ENCODE measurements at regions not wholly inside any gene's neighbourhood (a gene's known extent, or its start where the extent isn't known, plus 50 kb on each side); places are given as distances from the start of the nearest gene placed in this dataset.
"Not testable (repeated sequence)": the region's sequence is repeated elsewhere in the genome, so short reads cannot be mapped to it uniquely, and the experiment has no call there.

DNA sequence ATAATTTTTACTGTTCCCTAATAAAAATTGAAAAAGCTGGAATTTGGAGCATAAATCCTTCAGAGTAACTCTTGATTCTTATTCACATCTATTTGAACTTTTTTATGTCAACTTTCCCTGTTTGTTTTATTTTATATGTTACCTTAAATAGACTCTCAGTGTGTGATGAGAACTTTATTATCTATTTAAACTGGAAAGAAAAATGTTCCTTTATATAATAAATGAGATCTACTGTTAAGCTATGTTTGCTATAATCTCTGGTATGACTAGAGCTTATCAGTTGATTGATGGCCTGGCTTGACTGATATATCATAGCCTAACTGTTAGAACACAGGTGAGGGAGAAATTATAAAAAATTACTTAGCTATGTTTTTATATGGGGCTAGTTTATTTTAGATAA, 330.6 kb upstream of the EPHA6 start:
- no peak for DNase-seq (ENCODE audit: low spot score)

DNA sequence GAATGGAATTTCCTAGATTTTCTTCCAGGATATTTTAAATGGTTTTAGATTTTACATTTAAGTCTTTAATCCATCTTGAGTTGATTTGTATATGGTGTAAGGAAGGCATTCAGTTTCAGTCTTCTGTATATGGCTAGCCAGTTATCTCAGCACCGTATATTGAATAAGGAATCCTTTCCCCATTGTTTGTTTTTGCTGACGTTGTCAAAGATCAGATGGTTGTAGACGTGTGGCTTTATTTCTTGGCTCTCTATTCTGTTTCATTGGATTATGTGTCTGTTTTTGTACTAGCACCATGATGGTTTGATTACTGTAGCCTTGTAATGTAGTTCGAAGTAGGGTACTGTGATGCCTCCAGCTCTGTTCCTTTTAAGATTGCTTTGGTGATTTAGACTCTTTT, 325.7 kb upstream of the EPHA6 start:
- no peak for DNase-seq (ENCODE audit: low spot score)

DNA sequence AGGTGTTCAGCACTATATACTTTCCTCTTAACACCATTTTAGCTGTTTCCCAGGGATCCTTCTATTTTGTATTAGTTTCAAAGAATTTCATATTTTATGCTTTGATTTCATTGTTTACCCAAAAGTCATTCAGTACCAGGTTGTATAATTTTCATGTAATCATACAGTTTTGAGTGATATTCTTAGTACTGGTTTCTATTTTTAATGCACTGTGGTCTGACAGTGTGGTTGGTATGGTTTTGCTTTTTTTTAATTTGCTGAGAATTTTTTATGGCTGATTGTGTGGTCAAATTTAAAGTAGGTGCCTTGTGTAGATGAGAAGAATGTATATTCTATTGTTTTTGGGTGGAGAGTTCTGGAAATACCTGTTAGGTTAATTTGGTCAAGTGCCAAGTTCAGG, 323.4 kb upstream of the EPHA6 start:
- DNase-seq (ENCODE audit: low spot score) = no peak

DNA sequence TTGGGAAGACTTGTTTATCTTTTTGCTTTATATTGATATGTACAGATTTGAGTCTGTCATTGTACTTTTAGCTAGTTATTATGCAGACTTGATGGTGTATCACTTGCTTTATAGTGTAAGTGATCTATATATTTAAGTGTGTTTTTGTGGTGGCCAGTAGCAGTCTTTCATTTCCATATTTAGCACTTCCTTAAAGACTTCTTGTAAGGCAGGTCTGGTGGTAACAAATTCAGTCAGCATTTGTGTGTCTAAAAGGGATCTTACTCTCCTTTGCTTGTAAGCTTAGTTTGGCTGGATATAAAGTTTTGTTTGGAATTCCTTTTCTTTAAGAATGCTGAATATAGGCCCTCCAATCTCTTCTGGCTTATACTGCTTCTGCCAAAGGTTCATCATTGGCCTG, 322.5 kb upstream of the EPHA6 start:
- DNase-seq (ENCODE audit: low spot score) = no peak

DNA sequence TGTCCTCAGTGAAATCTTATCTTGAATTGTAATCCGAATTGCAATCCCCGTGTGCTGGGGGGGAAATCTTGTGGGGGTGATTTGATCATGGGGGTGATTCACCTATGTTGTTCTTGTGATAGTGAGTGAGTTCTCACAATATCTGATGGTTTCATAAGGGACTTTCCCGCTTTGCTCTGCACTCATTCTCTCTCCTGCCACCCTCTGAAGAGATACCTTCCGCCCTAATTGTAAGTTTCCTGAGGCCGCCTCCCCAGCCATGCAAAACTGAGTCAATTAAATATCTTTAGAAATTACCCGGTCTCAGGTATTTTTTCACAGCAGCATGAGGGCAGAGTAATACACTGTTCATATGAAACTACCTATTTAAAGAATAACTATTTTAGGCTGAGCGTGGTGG, 304.1 kb upstream of the EPHA6 start:
- no peak for DNase-seq (ENCODE audit: low spot score)

DNA sequence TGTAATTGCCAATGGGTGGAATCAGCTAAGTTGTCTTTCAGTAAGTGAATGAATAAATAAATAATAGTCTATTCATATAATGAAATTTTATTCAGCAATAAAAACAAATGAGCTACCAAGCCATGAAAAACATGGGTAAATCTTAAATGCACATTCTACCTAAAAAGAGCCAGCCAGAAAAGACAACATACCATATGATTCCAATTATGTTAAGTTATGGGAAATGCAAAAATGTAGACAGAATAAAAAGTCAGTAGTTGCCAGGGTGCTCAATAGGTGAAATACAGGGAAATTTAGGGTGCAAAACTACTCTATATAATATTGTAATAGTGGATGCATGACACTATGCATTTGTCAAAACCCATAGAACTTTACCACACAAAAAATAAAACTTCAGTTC, 277.2 kb upstream of the EPHA6 start:
- DNase-seq (ENCODE audit: low spot score) = no peak

DNA sequence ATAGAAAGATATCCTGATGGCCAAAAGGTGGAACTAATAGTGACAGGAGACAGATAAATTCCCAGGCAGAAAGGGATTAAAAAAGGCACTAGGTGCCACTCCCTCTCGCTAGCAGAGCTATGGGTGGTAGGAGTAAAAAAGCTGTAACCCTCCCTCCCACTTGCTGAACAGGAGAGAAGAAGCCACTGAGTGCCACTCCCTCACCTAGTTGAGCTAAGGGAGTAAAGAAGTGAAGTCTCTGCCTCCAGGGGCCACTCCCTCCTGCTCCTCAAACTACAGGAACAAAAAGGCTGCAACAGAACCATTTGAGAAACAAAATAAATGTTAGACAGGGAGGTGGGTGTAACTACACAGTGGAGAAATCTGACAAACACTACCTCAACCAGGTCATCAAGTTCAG, 276.2 kb upstream of the EPHA6 start:
- DNase-seq (ENCODE audit: low spot score) = no peak

DNA sequence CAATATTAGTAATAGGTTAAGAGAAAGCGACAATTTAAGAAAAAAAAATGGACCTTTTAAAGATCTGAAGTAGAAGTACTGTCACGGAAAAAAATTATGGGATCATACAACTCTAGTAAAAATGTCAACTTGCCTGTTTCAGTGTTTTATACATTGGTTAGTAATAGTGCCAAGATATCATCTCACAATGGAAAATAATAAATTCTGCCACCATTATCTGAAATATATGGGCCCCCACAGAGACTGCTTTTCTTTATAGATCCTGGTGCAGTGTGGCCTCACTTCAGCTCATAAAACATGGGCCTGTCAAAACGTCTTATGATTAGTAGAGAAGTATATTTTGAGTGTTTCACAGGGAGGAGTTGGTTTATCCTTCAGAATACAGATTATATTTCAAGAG, 266.3 kb upstream of the EPHA6 start:
- DNase-seq (ENCODE audit: low spot score) = no peak

DNA sequence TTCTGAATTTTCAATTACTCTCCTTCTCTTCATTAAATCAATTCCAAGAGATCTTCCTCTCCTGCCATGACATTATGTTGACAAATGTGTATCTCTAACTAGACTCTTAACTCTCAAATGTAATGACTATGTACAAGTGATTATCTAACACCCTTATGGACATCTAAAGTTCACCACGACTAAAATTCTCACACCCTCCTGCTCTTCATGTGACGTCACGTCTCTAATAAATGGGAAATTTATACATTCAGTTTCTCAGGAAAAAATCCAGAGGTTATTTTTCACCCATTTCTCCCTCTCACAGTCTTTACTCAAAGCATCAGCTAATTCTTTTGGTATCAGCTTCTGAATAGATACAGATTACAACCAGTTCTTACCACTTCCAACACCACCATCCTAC, 237.5 kb upstream of the EPHA6 start:
- DNase-seq (ENCODE audit: low spot score) = no peak

DNA sequence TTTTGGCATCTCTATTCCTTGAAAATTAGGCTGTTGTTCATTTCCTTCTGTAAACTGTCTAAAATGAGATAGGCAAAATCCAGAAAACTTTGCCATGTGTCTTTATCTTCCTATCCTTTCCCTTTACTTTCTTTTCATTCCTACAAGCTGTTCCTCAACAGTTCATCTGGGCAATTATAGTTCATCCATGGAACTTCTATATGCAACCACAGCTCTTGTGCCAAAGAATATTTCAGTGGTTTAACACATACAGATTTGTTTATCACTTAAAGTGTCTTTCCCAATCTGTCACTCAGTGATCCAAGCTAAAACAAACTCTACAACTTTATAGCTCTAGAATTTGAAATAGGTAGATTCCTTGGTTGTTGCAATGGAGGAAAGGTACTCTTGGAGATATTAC, 230.3 kb upstream of the EPHA6 start:
- no peak for DNase-seq (ENCODE audit: low spot score)

DNA sequence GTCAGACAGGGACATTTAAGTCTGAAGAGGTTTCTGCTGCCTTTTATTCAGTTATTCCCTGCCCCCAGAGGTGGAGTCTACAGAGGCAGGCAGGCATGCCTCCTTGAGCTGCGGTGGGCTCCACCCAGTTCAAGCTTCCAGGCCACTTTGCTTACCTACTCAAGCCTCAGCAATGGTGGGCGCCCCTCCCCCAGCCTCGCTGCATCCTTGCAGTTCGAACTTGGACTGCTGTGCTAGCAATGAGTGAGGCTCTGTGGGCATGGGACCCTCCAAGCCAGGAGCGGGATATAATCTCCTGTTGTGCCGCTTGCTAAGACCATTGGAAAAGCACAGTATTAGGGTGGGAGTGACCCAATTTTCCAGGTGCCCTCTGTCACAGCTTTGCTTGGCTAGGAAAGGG, 207.5 kb upstream of the EPHA6 start:
- DNase-seq (ENCODE audit: low spot score) = not testable (repeated sequence)

DNA sequence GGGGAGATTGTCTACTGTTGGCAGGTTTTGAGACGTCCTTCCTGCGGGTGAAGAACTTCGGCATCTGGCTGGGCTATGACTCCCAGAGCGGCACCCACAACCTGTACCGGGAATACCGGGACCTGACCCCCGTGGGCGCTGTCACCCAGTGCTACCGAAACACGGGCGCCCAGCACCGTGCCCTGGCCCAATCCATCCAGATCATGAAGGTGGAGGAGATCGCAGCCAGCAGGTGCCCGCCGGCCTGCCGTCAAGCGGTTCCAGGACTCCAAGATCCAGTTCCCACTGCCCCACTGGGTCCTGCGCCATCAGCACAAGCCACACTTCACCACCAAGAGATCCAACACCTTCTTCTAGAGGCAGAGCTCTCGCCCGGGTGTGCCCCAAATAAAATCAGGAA, 194.9 kb upstream of the EPHA6 start:
- DNase-seq (ENCODE audit: low spot score) = no peak

DNA sequence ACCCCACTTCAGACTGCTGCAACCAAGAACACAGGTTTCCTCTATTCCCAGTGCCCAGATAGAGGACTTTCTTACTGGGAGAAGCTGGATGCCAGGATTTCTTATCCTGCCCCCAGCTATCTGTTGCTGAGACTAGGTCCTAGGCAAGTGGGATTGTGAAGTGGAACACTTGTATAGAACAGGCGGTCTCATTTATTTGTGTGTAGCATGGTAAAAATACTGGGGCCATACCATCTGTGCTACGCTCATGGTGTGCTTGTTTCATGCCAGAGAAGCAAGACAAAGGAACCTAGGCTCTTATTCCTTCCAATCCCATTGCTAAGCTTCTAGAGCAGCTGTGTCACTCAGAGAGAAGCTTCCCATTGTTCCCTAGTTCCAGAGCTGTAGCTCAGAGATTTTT, 191.5 kb upstream of the EPHA6 start:
- DNase-seq (ENCODE audit: low spot score) = no peak

DNA sequence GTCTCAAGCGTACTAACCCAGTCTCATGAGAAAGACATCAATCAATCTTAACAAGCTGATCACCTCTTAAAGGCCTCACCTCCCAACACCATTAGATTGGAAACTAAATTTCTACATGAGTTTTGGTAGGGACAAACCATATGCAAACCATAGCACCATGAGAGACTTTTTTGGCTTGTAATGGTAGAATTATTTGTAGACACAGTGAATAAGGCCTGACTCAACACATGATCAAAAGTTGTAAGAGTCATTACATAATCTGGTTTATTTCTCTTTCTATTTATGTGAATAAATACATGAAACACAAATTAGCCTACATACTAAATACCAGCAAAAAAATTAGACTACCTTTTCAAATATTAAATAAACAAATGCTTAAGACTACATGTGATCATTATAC, 183.3 kb upstream of the EPHA6 start:
- DNase-seq (ENCODE audit: low spot score) = no peak

DNA sequence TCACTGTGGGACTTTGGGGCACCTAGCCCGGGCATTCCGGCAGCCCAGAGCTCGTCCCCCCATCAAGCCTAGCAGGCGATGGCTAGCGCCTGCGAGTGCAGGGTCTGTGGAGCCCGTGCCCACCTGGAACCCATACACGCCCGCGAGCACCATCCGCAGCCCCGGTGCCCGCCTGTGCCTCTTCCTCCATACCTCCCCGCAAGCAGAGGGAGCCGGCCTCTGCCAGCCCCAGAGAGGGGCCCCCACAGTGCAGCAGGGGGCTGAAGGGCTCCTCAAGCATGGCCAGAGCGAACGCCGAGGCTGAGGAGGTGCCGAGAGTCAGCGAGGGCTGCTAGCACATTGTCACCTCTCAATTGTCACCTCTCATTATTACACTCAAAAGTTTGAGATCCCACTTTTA, 167.8 kb upstream of the EPHA6 start:
- DNase-seq (ENCODE audit: low spot score) = no peak

DNA sequence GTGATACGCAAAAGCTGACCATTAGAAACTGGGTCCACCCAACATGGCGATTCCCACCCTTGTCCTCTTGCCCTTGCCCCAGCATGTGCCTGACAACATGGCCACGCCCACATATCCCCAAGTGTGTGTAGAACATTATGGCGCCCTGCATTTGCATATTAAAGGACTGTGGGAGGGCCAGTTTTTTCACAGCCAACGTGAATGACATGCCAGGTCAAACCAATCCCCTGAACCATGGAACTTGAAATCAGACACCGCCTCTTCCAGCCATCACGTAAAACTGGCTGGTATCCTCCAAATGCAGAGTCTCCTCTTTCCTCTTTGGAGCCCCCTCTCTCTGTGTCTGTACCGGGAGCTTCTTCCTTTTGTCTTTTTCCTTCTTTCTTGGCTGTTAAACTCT, 156.7 kb upstream of the EPHA6 start:
- DNase-seq (ENCODE audit: low spot score) = no peak

DNA sequence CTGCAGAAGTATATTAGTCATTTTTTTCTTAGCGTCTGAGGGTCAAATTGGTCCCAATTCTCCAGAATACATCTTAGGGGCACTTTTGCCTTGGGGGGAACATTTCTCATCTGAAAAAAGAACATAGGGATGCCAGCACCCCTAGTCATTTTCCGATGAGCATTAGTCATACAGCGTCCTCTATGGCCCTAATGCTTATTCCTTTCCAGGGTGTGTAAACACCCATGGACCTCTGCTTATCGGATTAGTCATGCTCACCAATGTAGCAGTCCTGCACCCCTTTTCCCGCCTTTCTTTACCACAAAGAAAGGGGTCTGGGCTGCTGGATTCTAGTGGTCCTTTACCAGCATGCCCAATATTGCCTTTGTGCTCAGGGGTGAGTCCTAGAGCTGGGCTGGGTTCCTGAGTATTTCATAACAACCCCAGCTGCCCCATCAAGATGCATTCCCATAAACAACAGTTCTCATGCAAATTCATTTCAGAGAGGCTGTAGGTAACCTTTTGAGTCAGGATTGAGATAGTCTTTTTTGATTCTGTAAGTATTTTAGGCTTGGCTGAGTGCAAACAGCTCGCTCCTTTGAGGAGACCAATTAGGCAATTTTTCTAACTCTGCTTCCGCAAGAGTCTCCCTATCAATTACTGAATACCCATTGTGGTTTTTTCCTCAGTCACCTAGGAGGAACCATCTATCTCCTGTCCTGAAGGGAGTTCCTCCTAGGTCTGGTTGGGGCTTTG, 142.4 kb upstream of the EPHA6 start:
- peak; percentile 14 for DNase-seq (ENCODE audit: low spot score)

DNA sequence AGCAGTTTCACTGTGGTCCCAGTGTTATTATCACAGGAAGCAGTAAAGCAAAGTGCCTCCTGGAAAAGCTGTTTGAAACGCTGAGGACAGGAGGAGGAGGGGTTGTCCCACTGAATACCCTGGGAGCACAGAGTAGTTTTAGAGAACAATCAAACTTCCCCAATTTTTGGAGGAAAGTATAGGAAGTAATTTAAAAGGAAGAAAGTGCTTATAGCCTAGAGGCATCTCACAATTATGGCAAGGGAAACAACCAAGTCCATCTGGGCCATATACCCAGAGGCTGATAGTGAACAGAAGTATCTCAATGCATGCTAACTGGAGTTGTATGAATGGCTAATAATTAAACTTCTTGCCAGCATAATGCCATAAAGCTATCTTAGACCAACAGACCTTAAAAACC, 137.2 kb upstream of the EPHA6 start:
- no peak for DNase-seq (ENCODE audit: low spot score)

DNA sequence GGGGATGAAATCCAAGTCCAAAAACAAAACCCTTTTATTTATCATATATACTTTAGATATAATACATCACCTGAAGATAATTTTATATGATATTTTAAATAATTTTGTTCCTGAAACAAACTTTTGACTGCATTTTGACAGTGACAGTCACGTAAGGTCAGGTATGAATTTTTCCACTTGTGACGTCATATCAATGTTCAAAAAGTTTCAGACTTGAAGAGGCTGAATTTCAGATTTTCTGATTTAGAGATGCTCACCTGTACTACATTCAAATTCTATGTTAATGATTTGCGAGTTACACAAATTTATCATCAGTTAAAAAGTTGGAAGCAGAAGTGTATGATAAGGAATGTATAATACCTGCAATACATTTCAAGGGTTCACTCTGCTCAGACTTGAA, 136.1 kb upstream of the EPHA6 start:
- no peak for DNase-seq (ENCODE audit: low spot score)

DNA sequence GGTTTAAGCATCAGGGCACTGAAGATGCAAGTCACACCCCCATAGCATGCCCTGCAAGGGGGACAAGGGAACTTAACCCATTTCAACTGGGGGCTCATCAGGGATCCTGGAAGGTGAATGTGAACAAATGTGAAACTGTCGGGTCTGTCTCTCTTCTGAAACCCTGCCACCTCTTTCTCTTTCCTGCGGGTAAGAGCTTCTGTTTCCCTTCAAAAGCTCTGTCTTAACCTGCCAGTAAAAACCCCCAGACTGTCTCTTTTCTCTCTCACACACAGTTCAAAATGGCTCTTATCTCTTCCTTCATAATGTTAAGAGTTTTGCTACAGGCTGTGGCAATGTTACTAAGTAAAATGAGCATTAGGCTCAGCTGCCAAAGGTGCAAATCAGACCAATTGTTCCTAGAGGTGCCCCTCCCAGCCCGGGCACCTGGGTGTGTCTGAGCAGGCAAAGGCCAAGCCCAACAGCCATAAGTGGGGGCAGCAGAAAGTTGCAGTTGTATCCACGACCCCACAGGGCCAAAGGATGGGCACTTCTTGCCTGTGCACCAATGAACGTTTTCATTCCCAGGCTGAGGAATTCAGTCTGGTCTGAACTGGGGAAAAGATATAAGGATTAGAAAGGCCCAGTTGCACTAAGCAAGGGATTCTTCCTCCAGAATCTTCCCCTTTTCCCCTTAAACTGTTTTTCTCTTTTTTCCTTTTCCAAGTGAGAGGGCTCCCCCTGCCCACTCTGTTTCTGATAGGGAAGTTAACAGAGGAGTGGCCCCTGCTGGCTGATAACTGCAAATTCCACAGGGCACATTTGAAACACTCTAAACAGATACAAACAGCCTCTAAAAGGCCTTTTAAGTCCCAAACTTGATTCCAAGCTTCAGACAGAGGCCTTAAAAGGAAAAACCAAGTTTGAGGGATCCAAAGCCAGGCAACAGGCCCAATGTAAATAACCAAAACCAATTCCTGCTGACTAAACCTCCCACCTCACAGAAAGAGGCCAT, 113.8 kb upstream of the EPHA6 start:
- DNase-seq (ENCODE audit: low spot score) = peak; percentile 14

DNA sequence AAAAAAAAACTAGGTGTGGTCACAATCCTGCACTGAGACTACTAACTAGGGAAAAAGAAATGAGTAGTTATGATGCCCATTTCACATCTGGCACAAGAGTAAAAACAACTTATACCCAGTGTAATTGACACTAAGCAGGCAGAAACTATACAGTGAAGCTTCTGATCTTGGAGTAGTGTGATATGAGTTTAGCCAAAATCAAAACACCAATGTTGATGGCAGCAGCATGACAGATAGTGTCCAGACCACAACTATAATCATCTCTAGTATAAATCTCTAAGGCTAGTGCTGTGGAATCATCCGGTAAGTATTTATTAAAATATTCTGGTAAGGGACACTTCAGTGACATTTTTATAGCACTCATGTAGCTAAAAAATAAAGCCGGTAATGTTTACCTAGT, 108.5 kb upstream of the EPHA6 start:
- DNase-seq (ENCODE audit: low spot score) = no peak

DNA sequence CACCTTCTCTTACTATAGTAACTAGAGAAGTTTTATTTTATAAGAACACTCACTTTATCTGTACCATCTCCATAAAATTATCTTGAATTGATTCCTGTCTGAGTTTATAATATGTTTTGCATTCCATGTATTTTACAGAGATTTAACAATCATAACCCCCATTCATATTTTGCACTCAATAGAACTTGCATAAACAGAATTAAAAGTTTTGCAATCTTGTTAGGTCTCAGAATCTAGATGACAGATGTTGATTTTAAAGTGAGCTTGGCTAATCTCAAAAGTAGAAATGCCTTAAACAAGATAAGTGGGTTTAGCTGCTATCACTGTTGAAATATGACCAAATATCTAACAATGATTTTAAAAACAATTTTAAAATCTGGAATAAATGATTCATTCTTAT, 107.9 kb upstream of the EPHA6 start:
- DNase-seq (ENCODE audit: low spot score) = no peak

DNA sequence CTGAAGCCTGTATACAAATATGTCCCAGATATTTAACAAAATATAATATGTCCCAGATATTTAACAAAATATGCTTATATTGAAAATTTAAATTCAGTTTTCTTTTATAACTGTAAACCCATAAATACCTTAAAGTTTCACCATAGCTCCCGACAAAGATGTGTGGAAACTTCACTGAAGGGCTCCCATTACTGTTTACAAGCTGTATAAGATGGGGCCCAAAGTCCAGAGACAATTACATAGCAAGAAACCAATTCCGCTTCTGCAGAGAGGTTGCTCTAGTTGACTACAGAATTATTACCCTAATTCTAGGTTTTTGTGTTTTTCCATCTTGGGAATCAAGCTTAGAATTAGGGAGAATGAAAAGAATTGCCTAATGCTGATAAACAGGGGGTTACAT, 102.6 kb upstream of the EPHA6 start:
- no peak for DNase-seq (ENCODE audit: low spot score)
